GM12878 (cell line): ENCODE measurements at regions not wholly inside any gene's neighbourhood (a gene's known extent, or its start where the extent isn't known, plus 50 kb on each side); places are given as distances from the start of the nearest gene placed in this dataset.

Experiments used
- CEBPB ChIP-seq, 2 experiments: fragments of 150-350 bp in 1 of 2; IDR thresholded peaks; 2 replicates each; pipeline ENCODE4 v1.6.1; 2012 to 2014; ENCODE audit warnings: low read depth in 2 of 2, low read length in 2 of 2, borderline replicate concordance in 1 of 2, inconsistent platforms in 1 of 2
- RAD21 ChIP-seq: IDR thresholded peaks from 2 replicates; pipeline ENCODE4 v1.6.1; 2011; ENCODE audit warnings: mild to moderate bottlenecking, low read depth, low read length, moderate library complexity; ENCODE audit not compliant: insufficient read depth
- RELA ChIP-seq: fragments of 450-650 bp; IDR thresholded peaks from 2 replicates; pipeline ENCODE4 v1.8.0; 2014; ENCODE audit warnings: borderline replicate concordance; ENCODE audit not compliant: partially characterized antibody
- SPI1 ChIP-seq: IDR thresholded peaks from 2 replicates; pipeline ENCODE4 v1.6.1; 2011; ENCODE audit warnings: low read depth, mild to moderate bottlenecking, low read length, moderate library complexity, borderline replicate concordance; ENCODE audit not compliant: insufficient read depth
- TCF7 ChIP-seq: IDR thresholded peaks from 2 replicates; pipeline ENCODE4 v1.6.1; 2014; ENCODE audit warnings: antibody characterized with exemption, borderline replicate concordance
- TF ChIP-seq, protein P1 (sequence below), 3 experiments: IDR thresholded peaks in 2 of 3; conservative IDR thresholded peaks in 1 of 3; 2 replicates each; pipeline ENCODE4 v1.5.1; 2011; ENCODE audit warnings: low read depth in 3 of 3, low read length in 3 of 3, mild to moderate bottlenecking in 3 of 3, control low read depth in 2 of 3, moderate library complexity in 2 of 3, inconsistent platforms in 1 of 3, mixed read lengths in 1 of 3; ENCODE audit not compliant: control insufficient read depth in 2 of 3, insufficient read depth in 1 of 3; ENCODE audit errors: extremely low read depth in 1 of 3

- TF ChIP-seq CEBPB (IDR thresholded peaks at IDR 0.05; ENCODE audit: borderline replicate concordance in 1 of 2, low read depth in 2 of 2, low read length in 2 of 2), result no peak
- no peak for TF ChIP-seq SPI1
- TF ChIP-seq TCF7, result no peak
- no peak for TF ChIP-seq RELA
- TF ChIP-seq RAD21, result no peak
- TF ChIP-seq, protein P1, sequence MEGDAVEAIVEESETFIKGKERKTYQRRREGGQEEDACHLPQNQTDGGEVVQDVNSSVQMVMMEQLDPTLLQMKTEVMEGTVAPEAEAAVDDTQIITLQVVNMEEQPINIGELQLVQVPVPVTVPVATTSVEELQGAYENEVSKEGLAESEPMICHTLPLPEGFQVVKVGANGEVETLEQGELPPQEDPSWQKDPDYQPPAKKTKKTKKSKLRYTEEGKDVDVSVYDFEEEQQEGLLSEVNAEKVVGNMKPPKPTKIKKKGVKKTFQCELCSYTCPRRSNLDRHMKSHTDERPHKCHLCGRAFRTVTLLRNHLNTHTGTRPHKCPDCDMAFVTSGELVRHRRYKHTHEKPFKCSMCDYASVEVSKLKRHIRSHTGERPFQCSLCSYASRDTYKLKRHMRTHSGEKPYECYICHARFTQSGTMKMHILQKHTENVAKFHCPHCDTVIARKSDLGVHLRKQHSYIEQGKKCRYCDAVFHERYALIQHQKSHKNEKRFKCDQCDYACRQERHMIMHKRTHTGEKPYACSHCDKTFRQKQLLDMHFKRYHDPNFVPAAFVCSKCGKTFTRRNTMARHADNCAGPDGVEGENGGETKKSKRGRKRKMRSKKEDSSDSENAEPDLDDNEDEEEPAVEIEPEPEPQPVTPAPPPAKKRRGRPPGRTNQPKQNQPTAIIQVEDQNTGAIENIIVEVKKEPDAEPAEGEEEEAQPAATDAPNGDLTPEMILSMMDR (IDR thresholded peaks at IDR 0.05 in 2 of 3, conservative IDR thresholded peaks at IDR 0.05 in 1 of 3; ENCODE audit: control insufficient read depth in 2 of 3, extremely low read depth in 1 of 3, insufficient read depth in 1 of 3, low read depth in 3 of 3, low read length in 3 of 3), result no peak
These were observed 505.8 kb downstream of the ZEB2 start for GRCh38 chr2:144014103-144014502.
